HG03342 (cell line): ENCODE measurements at regions not wholly inside any gene's neighbourhood (a gene's known extent, or its start where the extent isn't known, plus 50 kb on each side); places are given as distances from the start of the nearest gene placed in this dataset.

Source experiments
- ATAC-seq: cut with Tn5 transposase; IDR thresholded peaks from one replicate; pipeline ENCODE4 v1.9.1; 2021; ENCODE audit warnings: mild to moderate bottlenecking, moderate library complexity; ENCODE audit not compliant: unreplicated experiment

DNA sequence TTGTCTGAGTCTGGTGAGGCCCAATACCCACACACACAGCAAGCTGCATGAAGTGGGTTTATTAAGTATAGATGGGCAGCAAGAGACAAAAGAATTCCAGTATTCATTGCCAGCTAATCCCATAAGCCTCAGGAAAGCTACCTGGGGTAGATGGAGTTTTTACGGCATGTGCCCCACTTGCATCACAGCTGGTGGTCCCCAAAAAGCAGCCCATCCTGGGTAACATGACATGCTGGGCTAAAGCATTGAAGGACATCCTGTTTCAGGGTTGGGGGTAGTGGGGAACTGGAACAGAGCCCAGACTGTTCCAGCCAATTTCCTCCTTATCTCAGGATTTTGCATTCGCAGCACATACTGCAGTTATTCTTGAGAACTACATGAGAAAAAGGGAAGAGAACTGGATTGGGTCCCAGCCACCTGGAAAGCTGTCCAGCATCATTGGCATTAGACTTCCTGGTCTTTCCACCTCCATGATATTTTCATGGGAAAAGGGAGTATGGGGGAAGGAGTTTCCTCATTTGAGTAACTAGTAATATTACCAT lies 240.1 kb upstream of the MMADHC start:
- no peak for ATAC-seq

GRCh38 chr2:149826471-149827125 lies 239.0 kb upstream of the MMADHC start:
- ATAC-seq: no peak

DNA sequence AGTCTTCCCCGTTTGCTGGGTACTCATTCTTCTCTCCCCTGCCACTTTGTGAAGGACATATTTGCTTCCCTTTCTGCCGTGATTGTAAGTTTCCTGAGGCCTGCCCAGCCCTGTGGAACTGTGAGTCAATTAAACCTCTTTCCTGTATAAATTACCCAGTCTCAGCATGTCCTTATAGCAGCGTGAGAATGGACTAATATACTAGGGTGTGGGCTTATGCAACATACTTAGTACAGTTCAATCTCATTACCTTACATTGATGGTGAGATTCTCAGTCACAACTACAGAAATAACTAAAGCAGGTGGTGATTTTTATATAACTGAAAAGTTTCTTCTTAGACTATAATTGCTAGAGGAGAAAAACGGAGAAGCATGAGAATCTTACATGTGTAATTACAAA lies 237.9 kb upstream of the MMADHC start:
- no peak for ATAC-seq

- no peak for ATAC-seq
These were observed 236.6 kb upstream of the MMADHC start for GRCh38 chr2:149824136-149824535.

- ATAC-seq: no peak
These were observed 231.9 kb upstream of the MMADHC start for GRCh38 chr2:149819356-149819957.

DNA sequence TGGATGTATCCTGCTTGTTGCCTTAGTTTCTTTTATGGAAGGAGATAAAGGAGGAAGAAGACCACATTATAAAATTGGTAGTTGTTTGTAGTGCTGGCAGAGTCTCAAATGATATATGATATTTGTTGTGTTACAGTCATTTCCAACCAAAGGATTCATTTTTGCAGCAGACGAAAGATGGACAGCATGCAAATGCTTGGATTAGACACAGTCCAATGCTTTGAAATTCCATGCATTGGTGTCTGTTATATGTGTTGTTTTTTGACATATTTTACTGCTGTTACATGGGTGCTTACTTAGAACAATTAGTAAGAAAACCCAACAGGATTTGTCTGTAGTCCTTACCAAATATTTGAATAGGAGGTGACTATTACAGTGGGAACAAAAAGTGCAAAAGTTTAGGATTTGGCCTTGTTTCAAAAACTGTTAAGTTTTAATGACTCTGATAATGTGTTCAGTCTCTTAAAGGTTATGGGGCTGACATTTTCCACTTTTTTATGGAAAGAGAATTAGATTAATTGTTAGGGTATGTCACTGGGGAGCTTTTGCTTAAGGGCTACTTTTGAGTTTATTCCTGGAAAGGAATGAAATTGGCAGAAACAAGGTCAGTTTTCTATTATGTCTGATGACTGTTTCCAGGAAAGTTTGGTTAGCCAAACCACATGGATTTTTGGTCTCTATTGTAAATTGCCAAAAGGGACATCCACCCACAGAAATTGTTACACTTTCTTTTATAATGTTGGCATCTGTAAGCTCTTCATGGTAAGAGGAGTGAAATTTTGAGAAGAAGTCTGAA lies 229.4 kb upstream of the MMADHC start:
- no peak for ATAC-seq

- ATAC-seq: no peak
These were observed 228.4 kb upstream of the MMADHC start for GRCh38 chr2:149815941-149816340.

DNA sequence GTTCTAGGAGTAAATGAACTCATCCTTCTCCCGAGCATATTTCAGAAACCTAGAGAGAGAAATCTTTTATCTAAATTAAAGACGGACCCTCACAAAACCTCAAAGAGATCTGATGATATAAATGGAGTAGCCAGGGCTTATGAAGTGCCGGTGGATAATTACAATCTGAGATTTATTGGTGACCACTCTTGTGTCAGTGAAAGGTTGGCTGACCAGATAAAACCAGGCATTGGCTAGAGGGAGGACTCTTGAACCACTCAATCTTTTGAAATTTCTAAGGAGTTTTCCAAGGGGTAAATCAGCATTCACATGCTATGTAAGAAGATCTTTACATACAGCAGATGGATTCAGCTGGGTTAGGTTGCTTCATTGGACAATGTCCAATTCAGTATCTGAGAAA lies 227.3 kb upstream of the MMADHC start:
- ATAC-seq: no peak

DNA sequence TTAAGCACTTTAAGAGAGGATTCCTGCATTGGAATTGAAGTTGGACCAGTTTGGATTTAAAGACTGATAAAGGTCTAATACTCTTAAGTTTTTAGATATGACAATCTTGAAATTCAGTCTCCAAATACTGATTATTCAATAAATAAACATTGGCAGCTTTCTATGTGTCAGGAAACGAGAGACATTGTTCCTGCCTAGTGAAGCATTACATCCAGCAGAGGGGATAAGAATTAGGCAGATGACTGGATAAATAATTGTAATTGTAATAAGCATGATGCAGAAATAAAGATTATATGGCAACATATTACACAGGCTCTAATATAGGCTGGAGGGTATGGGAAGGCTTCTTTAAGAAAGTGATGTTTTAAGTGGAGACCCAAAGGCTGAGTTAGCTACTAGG lies 226.5 kb upstream of the MMADHC start:
- no peak for ATAC-seq

- ATAC-seq: no peak
These were observed 221.0 kb upstream of the MMADHC start for GRCh38 chr2:149808556-149808955.

DNA sequence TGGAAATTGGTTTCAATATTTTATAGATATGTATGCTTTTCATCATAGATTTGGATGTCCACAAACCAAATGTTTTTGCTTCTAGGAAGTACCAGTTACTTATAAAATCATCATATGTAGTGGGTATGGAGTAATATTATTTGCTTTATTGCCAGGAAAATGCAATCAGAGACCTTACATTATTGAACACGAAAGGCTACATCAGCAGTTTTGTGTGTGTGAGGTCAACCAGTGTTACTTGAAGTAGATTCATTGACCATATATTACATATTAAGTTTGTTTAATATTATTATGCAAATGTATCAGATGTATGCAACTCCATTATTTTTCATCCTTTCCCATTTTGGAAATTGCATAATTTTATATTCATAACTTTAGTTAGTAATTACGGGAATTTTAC lies 219.1 kb upstream of the MMADHC start:
- no peak for ATAC-seq

DNA sequence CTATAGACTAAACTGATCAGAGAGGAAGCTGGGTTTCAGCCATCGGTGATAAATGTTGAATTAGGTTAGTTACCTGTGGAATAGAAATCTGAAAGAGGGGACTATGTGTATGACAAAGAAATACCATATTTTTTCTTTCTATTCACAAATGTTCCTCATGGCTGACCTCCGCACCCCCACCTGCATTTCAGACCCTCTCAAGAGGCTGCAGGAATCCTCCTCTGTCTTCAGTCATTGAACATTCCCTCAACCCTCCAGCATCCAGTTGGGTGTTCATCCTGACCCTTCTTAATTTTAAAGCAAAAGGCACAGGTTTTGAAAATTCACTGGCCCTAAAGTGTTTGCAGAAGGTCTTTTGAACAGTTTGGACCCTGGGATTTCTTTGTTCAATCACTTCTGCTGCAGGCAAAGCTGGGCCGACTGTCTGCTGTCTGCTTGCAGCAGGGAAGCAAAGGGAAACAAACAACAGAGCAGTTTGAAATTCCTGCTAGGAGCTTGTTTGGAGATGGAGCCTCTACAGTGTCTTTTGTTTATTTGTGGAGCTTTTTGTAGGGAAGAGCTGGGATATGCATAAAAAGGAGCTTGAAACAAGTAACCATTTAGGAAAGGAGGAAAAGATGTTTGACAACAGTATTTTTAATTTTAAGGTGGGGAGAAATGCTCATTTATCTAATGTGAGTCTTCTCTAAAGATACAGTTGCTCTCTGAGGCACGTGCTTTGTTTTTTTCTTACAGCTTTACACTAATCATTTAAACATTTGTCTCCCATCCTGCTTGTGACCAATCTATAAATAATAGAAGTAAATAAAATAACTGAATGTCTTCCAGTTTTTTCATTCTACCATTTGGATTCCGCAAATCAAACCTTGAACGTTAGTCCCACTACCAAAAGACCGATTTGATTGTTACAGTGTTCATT lies 213.3 kb upstream of the MMADHC start:
- no peak for ATAC-seq

- no peak for ATAC-seq
These were observed 211.6 kb upstream of the MMADHC start for GRCh38 chr2:149799013-149799705.

GRCh38 chr2:149797030-149797429 lies 209.5 kb upstream of the MMADHC start:
- ATAC-seq: no peak

GRCh38 chr2:149789549-149789948 lies 202.0 kb upstream of the MMADHC start:
- no peak for ATAC-seq

- no peak for ATAC-seq
These were observed 199.6 kb upstream of the MMADHC start for GRCh38 chr2:149787206-149787605.

DNA sequence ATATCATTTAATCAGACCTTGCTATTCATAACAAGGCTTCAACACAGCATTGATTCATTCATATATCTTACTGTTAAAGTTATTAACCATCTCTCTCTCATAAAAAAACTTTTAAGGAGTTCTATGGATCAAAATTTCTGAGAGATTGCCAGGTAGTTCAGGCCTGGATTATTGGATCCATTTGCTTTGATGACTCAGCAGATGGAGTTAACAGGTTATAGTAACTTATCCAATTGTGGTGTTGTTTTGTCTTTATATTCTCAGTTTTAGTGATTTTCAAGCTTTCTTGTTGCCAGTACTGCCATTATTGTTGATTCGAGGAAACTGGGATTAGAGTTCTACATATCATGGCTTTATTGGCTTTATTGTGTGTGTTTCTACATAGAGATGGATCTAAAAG lies 195.7 kb upstream of the MMADHC start:
- ATAC-seq: no peak

- ATAC-seq: no peak
These were observed 195.0 kb upstream of the MMADHC start for GRCh38 chr2:149782572-149782971.

DNA sequence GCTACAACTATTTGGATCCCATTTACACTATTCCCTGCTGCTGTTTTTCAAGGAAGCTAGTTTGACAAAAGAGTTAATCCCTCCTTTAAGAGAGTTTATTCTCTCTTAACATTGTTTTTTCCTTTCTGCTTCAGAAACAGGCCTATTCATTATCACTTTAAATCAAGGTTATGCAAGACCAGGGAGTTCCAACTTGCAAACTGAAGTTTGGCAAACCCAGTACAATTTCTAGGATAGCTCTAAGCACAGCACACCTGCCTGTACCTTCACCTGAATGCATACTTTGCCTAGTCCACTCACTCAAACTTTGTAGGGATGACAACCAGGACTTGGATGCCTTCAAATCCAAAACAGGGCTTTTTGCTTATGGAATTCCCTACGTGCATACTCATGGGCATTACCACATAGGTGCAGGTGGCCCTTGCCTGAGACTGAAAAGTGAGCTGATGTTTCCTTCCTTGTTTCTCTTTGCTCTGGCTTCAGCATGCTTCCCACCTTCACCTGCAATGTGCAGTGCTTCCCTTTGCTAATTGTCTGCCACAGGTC lies 193.8 kb upstream of the MMADHC start:
- ATAC-seq: no peak

DNA sequence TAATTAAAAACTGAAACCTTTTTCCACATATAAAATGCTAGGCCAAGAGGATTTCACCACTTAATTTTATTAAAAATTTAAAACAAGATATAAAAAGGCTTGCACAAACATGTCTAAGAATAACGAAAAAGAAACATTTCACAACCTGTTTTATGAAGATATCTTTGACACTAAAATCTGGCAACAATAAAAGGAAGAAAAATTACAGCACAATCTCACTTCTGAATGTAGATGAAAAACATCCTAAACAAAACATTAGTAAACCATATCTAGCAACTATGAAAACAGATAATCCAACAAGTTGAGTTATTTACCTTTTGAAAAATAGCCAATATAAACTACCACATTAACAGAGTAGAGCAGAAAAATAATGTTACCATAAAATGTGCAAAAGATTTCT lies 185.4 kb upstream of the MMADHC start:
- ATAC-seq: no peak
